ENCODE measurements at regions not wholly inside any gene's neighbourhood (a gene's known extent, or its start where the extent isn't known, plus 50 kb on each side); places are given as distances from the start of the nearest gene placed in this dataset.

DNA sequence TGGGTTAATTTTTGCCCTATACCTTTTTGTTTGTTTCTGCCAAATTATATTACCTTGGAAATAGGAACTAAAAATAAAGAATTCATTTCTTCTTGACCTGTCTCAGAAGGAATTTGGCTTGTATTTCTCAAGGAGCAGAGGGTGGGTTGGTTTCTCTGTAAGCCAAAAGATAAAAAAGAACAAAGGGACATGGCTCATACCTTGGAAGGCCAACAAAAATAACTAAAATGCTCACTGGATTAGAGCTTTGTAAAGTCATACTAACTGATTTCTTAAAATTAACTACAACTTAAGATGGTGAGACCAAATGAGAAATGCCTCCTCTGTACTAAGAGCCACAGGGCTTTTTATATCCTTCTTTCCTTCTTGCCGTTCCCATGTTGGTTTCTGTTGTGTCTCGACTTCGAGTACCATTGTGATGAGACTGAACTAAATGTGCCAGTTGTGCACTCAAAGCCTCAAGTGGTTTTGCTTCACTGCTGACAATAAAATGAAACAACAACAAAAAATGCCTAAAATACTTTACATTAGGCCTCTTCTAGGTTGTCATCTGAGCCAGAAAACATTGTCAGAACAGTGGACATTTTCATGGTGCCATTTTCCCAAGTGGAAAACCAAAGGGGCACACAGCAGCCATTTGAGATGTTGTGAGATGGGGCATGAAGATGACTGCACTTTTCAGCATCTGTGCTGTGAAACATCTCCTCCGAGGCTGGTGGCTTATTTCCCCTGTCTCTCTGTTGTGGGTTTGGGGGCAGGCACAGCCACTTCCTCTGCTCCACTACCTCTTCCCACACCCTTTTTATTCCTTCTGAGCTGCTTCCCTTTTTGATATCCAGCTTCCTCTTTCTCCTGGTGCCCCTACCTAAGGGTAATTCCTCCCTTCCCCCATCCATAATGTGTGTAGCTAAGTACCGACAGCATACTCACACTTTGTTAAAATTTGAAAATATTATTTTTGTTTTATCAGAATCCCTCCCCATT is 51.8 kb upstream of the AGR3 start:
- WGBS, 5 donors, result 29 to 49% (median 40%) methylated on average over 5 of the region's 5 CpGs
- H3K36me3 ChIP-seq, result no peaks in the 10 kb centered on the region
- H3K9me3 ChIP-seq, result no peaks in the 10 kb centered on the region
- TF ChIP-seq, protein P1, sequence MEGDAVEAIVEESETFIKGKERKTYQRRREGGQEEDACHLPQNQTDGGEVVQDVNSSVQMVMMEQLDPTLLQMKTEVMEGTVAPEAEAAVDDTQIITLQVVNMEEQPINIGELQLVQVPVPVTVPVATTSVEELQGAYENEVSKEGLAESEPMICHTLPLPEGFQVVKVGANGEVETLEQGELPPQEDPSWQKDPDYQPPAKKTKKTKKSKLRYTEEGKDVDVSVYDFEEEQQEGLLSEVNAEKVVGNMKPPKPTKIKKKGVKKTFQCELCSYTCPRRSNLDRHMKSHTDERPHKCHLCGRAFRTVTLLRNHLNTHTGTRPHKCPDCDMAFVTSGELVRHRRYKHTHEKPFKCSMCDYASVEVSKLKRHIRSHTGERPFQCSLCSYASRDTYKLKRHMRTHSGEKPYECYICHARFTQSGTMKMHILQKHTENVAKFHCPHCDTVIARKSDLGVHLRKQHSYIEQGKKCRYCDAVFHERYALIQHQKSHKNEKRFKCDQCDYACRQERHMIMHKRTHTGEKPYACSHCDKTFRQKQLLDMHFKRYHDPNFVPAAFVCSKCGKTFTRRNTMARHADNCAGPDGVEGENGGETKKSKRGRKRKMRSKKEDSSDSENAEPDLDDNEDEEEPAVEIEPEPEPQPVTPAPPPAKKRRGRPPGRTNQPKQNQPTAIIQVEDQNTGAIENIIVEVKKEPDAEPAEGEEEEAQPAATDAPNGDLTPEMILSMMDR (IDR thresholded peaks at IDR 0.05 in 8 of 11, conservative IDR thresholded peaks at IDR 0.05 in 3 of 11), result no peak
- TF ChIP-seq POLR2A (IDR thresholded peaks at IDR 0.05), result no peak
- TF ChIP-seq POLR2AphosphoS5 (IDR thresholded peaks at IDR 0.05), result no peak
- no peak for DNase-seq
- H3K27ac ChIP-seq, result no peak overlapping the region
- no peak overlapping the region for H3K4me3 ChIP-seq
- H3K27me3 ChIP-seq (replicated peaks in 1 of 7), result peaks cover 0 to 9% (median 0%) of the 10 kb centered on the region in 7 donors
- peaks cover 6 to 38% (median 21%) of the 10 kb centered on the region in 6 donors for H3K4me1 ChIP-seq
- intact Hi-C loops (cut with DNase I; ENCODE audit: low total_unique reads), result no loop called here

DNA sequence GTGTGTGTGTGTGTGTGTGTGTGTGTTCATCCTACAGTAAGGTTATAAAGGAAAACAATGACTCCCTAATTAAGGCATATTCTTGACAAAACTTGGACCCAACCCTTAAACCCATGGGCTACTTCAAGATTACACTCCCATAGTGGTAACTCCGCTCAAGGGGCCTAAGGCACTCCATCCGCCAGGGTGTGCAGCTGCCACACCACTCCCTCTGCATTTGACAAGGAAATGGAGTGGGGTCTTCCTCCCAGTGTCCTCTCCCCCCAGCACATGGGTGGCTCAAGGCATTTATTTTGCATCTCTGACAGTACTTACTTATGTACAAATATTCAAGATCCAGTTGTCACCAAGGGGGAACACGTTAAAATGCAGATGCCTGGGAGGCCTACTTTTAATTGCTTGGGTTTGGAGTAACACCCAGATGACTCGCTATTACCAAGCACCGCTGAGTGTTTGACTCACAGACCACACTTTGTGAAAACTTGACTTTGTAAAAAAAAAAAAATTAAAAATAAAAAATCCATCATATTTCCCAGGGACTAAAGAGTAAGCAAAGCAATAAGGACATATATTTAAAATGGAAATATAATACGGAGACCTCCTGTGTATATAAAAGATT is 53.0 kb upstream of the AGR3 start:
- no peaks in the 10 kb centered on the region for H3K36me3 ChIP-seq
- 80 to 84% (median 84%) methylated on average over 5 to 6 of the region's 6 CpGs for WGBS, 5 donors
- H3K4me1 ChIP-seq, result peaks cover 6 to 30% (median 13%) of the 10 kb centered on the region in 6 donors
- H3K9me3 ChIP-seq, result no peaks in the 10 kb centered on the region
- H3K27ac ChIP-seq, result no peak overlapping the region
- no peak overlapping the region for H3K4me3 ChIP-seq
- TF ChIP-seq POLR2AphosphoS5 (IDR thresholded peaks at IDR 0.05) (no peak), POLR2A (IDR thresholded peaks at IDR 0.05) (no peak)
- TF ChIP-seq, protein P1 (IDR thresholded peaks at IDR 0.05 in 8 of 11, conservative IDR thresholded peaks at IDR 0.05 in 3 of 11), result no peak
- no peak for DNase-seq
- H3K27me3 ChIP-seq (replicated peaks in 1 of 7), result peaks cover 0 to 17% (median 0%) of the 10 kb centered on the region in 7 donors
- intact Hi-C loops (cut with DNase I; ENCODE audit: low total_unique reads), result no loop called here

DNA sequence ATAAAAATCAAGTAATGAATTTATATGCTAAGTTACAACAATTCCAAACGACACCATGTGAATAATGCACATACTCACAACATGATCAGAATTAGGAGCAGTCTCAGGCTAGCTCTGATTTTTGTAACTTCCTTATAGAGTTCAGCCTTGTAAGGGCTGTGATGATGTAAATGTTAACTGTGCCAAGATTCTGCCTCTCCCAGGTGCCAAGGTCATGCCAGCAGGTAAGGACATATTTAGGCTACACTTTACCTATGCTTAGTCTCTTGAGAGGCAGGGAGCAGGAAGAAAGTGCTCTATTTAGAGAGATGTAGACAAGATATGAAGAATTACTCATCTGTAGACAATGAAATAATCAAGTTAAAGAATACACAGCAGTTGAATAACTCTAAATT is 53.6 kb upstream of the AGR3 start:
- Histone ChIP-seq H3K4me1 (peaks cover 6 to 25% (median 10%) of the 10 kb centered on the region in 6 donors), H3K27ac (no peak overlapping the region), H3K4me3 (no peak overlapping the region), H3K9me3 (no peaks in the 10 kb centered on the region), H3K36me3 (no peaks in the 10 kb centered on the region), H3K27me3 (replicated peaks in 1 of 7) (peaks cover 0 to 21% (median 0%) of the 10 kb centered on the region in 7 donors)
- no peak for TF ChIP-seq POLR2A (IDR thresholded peaks at IDR 0.05)
- intact Hi-C loops (cut with DNase I; ENCODE audit: low total_unique reads), result no loop called here
- no peak for DNase-seq
- 78 to 94% (median 85%) methylated on average over 1 of the region's 1 CpG for WGBS, 5 donors

DNA sequence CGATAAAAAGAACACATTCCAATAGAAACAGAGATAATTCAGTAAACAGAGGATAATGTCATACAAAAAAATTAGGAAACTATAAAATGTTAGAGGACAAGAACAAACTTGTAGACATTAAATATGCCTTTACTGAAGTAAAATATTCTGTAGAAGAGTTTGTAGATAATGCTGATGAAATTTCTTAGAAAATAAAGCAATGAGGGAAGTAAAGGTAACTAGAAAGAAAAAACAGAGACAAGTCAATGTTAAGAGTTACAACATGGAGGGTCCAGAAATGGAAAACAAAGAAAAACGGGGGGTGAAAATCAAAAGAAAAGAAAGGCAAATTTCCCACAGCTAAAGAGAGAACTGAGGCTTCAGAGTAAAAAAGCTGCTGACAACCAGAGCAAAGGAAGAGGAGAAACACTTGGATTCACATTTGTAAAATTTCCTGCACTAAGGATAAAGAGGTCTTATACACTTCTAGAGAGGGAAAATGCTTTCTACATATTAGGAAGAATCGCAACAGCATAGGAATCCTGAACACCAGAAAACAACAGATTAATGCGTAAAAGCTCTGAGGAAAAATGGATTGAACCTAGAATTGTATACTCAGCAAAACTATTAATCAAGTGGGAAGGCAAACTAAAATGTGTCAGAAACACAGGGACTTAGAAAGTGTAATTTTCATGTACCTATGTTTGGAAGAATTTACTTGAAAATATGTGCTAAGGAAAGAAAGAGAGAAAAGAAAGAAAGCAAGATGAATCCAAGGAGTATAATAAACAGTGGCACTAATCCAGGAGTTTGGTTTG is 55.0 kb upstream of the AGR3 start:
- Histone ChIP-seq H3K36me3 (no peaks in the 10 kb centered on the region), H3K9me3 (no peaks in the 10 kb centered on the region), H3K27ac (no peak overlapping the region), H3K4me3 (no peak overlapping the region), H3K4me1 (peaks cover 6 to 25% (median 12%) of the 10 kb centered on the region in 6 donors), H3K27me3 (replicated peaks in 1 of 7) (peaks cover 0 to 21% (median 0%) of the 10 kb centered on the region in 7 donors)
- DNase-seq, result no peak
- TF ChIP-seq, protein P1 (IDR thresholded peaks at IDR 0.05 in 8 of 11, conservative IDR thresholded peaks at IDR 0.05 in 3 of 11), result no peak
- TF ChIP-seq POLR2AphosphoS5 (IDR thresholded peaks at IDR 0.05), result no peak
- TF ChIP-seq POLR2A (IDR thresholded peaks at IDR 0.05), result no peak
- WGBS, 5 donors, result 91 to 97% (median 94%) methylated on average over 4 of the region's 4 CpGs
- intact Hi-C loops (cut with DNase I; ENCODE audit: low total_unique reads), result no loop called here

All from spleen (tissue), 11 donors.